ENCODE measurements at regions not wholly inside any gene's neighbourhood (a gene's known extent, or its start where the extent isn't known, plus 50 kb on each side); places are given as distances from the start of the nearest gene placed in this dataset.

- no peak for FAIRE-seq
- peaks cover 2% of the 10 kb centered on the region; the same call in 1 of the 3 replicates for H3K9me3 ChIP-seq
- peaks cover 21% of the 10 kb centered on the region for H3K4me1 ChIP-seq
- no peak for ATAC-seq
- no peak overlapping the region for H3K4me3 ChIP-seq
- ChIA-PET CTCF (no interaction called here), POLR2A (no interaction called here)
- TF ChIP-seq E2F6 (IDR thresholded peaks at IDR 0.05; ENCODE audit: borderline replicate concordance, low read depth), result no peak
- TF ChIP-seq RFX5 (IDR thresholded peaks at IDR 0.05), result no peak
- TF ChIP-seq ZNF302 (CRISPR knock-in tag; IDR thresholded peaks at IDR 0.05), result no peak
- TF ChIP-seq BHLHE40 (IDR thresholded peaks at IDR 0.05; ENCODE audit: low read depth, low read length), result no peak
- TF ChIP-seq ZFP36 (IDR thresholded peaks at IDR 0.05; ENCODE audit: borderline replicate concordance, partially characterized antibody), result no peak
- peak overlapping the region in 1 of 2 experiments; percentile 63; a peak in 2 of 6 replicates for H3K27ac ChIP-seq
- WGBS (ENCODE audit: missing lambda C conversion rate), result 52% methylated on average over 2 of the region's 2 CpGs
- H3K4me2 ChIP-seq, result no peak overlapping the region
- no peak for DNase-seq (ENCODE audit: low read depth in 1 of 2, low spot score in 1 of 2)
Measured at GRCh38 chr21:35259457-35259856, 210.4 kb upstream of the RUNX1 start.

GRCh38 chr21:35258521-35258920 lies 209.4 kb upstream of the RUNX1 start:
- Histone ChIP-seq H3K27ac (peak overlapping the region in 1 of 2 experiments; percentile 84; a peak in 2 of 6 replicates), H3K4me3 (no peak overlapping the region), H3K4me2 (no peak overlapping the region), H3K4me1 (peaks cover 21% of the 10 kb centered on the region), H3K9me3 (peaks cover 2% of the 10 kb centered on the region; the same call in 1 of the 3 replicates)
- ChIA-PET CTCF (no interaction called here), POLR2A (no interaction called here)
- FAIRE-seq, result no peak
- no peak for ATAC-seq
- no peak for TF ChIP-seq HES2 (IDR thresholded peaks at IDR 0.05)
- no peak for TF ChIP-seq ELK1 (IDR thresholded peaks at IDR 0.05; ENCODE audit: low read depth, low read length)
- TF ChIP-seq CBX8 (IDR thresholded peaks at IDR 0.05), result no peak
- TF ChIP-seq RARB (CRISPR knock-in tag; IDR thresholded peaks at IDR 0.05), result no peak
- no peak for TF ChIP-seq HDAC2 (IDR thresholded peaks at IDR 0.05)
- TF ChIP-seq USF2 (IDR thresholded peaks at IDR 0.05), result no peak
- TF ChIP-seq MYC (IDR thresholded peaks at IDR 0.05; ENCODE audit: borderline replicate concordance, low read length), result no peak
- TF ChIP-seq RFX5 (IDR thresholded peaks at IDR 0.05), result no peak
- TF ChIP-seq CBX2 (IDR thresholded peaks at IDR 0.05; ENCODE audit: borderline replicate concordance, low read depth), result no peak
- TF ChIP-seq ESRRA (IDR thresholded peaks at IDR 0.05; ENCODE audit: borderline replicate concordance, low read length), result no peak
- no peak for TF ChIP-seq MAX (IDR thresholded peaks at IDR 0.05)
- no peak for TF ChIP-seq RNF2 (IDR thresholded peaks at IDR 0.05; ENCODE audit: borderline replicate concordance, low read depth)
- no peak for TF ChIP-seq HEYL (CRISPR knock-in tag; IDR thresholded peaks at IDR 0.05)
- TF ChIP-seq SREBF2 (IDR thresholded peaks at IDR 0.05), result no peak
- TF ChIP-seq HOXB5 (CRISPR knock-in tag; IDR thresholded peaks at IDR 0.05), result no peak
- no peak for TF ChIP-seq NFE2L2 (conservative IDR thresholded peaks at IDR 0.05; ENCODE audit: low read length)
- no peak for TF ChIP-seq ZFP36 (IDR thresholded peaks at IDR 0.05; ENCODE audit: borderline replicate concordance, partially characterized antibody)
- 84% methylated on average over 6 of the region's 6 CpGs for WGBS (ENCODE audit: missing lambda C conversion rate)
- DNase-seq (ENCODE audit: low read depth in 1 of 2, low spot score in 1 of 2), result no peak

GRCh38 chr21:35257413-35257812 lies 208.3 kb upstream of the RUNX1 start:
- ChIA-PET POLR2A (interaction anchor here (2.3 kb wide), 1 partner anchor 367 kb away, joined by 10 read pairs; no protein-coding TSS in a partner anchor), CTCF (no interaction called here)
- H3K27ac ChIP-seq, result peak overlapping the region; percentile 74 to 84
- WGBS (ENCODE audit: missing lambda C conversion rate), result 0% methylated on average over 2 of the region's 2 CpGs
- no peak overlapping the region for H3K4me3 ChIP-seq
- peak overlapping the region; percentile 58 for H3K4me2 ChIP-seq
- DNase-seq (ENCODE audit: low read depth in 1 of 2, low spot score in 1 of 2), result peak; percentile 13 to 60
- FAIRE-seq, result no peak
- ATAC-seq, result peak; percentile 55 to 76; a peak in 4 of 6 replicates
- peaks cover 2% of the 10 kb centered on the region; the same call in 1 of the 3 replicates for H3K9me3 ChIP-seq
- TF ChIP-seq MYC (IDR thresholded peaks at IDR 0.05; ENCODE audit: borderline replicate concordance, low read length), result no peak
- peak; percentile 52 for TF ChIP-seq MAX (IDR thresholded peaks at IDR 0.05)
- no peak for TF ChIP-seq CBX8 (IDR thresholded peaks at IDR 0.05)
- no peak for TF ChIP-seq NR3C1 (IDR thresholded peaks at IDR 0.05)
- TF ChIP-seq JUN (IDR thresholded peaks at IDR 0.05), result no peak
- TF ChIP-seq FOSL2 (IDR thresholded peaks at IDR 0.05), result no peak
- TF ChIP-seq FOSL2 (CRISPR knock-in tag; IDR thresholded peaks at IDR 0.05), result peak; percentile 45
- no peak for TF ChIP-seq PBX3 (IDR thresholded peaks at IDR 0.05)
- no peak for TF ChIP-seq ZNF302 (CRISPR knock-in tag; IDR thresholded peaks at IDR 0.05)
- TF ChIP-seq CBX2 (IDR thresholded peaks at IDR 0.05; ENCODE audit: borderline replicate concordance, low read depth), result no peak
- no peak for TF ChIP-seq HOXA7 (CRISPR knock-in tag; IDR thresholded peaks at IDR 0.05)
- no peak for TF ChIP-seq ZSCAN20 (CRISPR knock-in tag; IDR thresholded peaks at IDR 0.05)
- H3K4me1 ChIP-seq, result peaks cover 21% of the 10 kb centered on the region

Data from A549 (cell line).